VCaP (cell line): ENCODE measurements at regions not wholly inside any gene's neighbourhood (a gene's known extent, or its start where the extent isn't known, plus 50 kb on each side); places are given as distances from the start of the nearest gene placed in this dataset.

Experiments
- H3K27ac ChIP-seq: fragments of 450-650 bp; 2 replicates; pipeline ENCODE4 v1.5.1; 2017
- TF ChIP-seq, protein P1 (sequence below): fragments of 450-650 bp; conservative IDR thresholded peaks from 2 replicates; pipeline ENCODE4 v1.5.1; 2017; ENCODE audit warnings: mild to moderate bottlenecking, moderate library complexity

GRCh38 chr11:79807506-79807905, 366.7 kb upstream of the TENM4 start:
- TF ChIP-seq, protein P1, sequence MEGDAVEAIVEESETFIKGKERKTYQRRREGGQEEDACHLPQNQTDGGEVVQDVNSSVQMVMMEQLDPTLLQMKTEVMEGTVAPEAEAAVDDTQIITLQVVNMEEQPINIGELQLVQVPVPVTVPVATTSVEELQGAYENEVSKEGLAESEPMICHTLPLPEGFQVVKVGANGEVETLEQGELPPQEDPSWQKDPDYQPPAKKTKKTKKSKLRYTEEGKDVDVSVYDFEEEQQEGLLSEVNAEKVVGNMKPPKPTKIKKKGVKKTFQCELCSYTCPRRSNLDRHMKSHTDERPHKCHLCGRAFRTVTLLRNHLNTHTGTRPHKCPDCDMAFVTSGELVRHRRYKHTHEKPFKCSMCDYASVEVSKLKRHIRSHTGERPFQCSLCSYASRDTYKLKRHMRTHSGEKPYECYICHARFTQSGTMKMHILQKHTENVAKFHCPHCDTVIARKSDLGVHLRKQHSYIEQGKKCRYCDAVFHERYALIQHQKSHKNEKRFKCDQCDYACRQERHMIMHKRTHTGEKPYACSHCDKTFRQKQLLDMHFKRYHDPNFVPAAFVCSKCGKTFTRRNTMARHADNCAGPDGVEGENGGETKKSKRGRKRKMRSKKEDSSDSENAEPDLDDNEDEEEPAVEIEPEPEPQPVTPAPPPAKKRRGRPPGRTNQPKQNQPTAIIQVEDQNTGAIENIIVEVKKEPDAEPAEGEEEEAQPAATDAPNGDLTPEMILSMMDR = no peak
- no peak overlapping the region for H3K27ac ChIP-seq

- no peak overlapping the region for H3K27ac ChIP-seq
- TF ChIP-seq, protein P1 = no peak
Measured at GRCh38 chr11:79796704-79797103, 355.9 kb upstream of the TENM4 start.

DNA sequence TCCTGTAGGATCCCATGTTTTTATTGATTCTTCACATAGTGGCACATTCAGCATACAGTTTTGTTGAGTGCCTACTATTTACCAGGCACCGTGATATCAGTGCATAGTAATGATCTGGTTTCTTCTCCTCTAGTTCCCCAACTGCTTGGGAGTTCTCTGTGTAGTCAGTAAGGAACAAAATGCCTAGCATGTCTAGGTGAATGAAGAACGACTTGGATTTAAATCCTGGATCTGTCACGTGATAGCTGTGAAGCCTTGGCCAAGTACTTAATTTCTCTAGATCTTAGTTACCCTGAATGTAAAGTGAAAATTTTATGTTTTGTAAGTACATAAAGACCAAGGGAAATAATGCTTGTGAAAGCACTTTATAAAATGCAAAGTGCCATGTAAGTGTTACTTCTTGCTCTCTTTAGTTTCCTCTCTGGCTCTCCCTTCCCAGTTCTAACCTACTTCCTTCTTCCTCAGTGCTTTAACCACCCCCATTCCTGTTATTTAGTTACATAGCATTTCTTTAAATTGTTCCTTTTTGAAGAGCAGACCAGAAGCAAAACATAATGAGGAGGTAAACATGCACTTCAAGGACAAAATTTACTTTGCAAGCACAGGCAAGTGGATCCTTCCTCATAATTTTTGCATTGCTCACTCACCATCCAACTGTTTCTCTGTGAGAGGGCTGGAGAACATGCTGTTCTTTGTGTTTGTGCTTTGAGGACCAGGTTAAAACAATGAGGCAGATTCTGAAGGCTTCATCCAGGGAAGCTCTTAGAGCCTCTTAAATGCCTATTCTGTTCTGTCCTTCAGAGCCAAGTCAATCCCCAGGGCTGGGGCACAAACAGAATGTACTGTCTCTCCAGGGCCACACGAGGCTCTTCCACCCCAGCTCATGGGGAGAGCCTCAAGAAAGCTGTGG, 353.9 kb upstream of the TENM4 start:
- H3K27ac ChIP-seq = no peak overlapping the region

GRCh38 chr11:79794057-79794456, 353.2 kb upstream of the TENM4 start:
- TF ChIP-seq, protein P1 = no peak

More for the DNA sequence above, 353.9 kb upstream of the TENM4 start:
- TF ChIP-seq, protein P1 = no peak

DNA sequence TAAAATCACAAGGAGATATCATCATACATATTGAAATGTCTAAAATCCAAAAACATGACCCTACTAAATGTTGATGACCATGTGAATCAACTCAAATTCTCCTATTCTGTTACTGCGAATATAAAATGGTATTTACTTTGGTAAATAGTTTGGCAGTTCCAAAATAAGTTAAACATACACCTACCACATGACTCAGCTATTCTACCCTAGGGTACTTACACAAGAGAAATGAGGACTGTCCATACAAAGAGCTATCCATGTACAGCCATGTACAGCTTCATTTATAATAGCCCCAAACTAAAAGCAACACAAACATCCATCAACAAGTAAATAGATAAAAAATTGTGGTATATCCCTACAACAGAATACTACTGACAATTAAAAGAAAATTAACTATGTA, 346.1 kb upstream of the TENM4 start:
- TF ChIP-seq, protein P1 = no peak
- H3K27ac ChIP-seq = no peak overlapping the region

More at GRCh38 chr11:79794057-79794456, 353.2 kb upstream of the TENM4 start:
- no peak overlapping the region for H3K27ac ChIP-seq

GRCh38 chr11:79783833-79784232, 343.0 kb upstream of the TENM4 start:
- no peak overlapping the region for H3K27ac ChIP-seq
- TF ChIP-seq, protein P1 = no peak

DNA sequence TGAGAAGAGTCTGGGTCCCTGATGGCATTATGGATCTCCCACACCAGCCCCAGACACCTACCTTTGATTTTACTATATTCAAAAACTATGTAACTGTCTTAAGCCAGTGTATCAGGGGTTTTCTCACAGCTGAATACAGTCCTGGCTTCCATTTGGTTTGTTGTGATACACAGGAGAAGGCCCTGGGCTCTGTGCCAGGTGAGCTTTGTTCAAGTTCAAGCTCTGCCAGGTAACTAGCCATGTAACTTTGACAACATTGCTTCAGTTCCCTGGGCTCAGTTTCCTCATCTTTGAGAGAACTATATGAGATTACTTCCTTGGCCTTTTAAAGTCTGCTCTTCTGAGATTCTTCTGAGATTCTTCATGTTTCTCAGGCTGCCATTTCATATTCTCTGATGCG, 327.5 kb upstream of the TENM4 start:
- H3K27ac ChIP-seq = no peak overlapping the region
- TF ChIP-seq, protein P1 = no peak
